HepG2 (cell line): ENCODE measurements at regions not wholly inside any gene's neighbourhood (a gene's known extent, or its start where the extent isn't known, plus 50 kb on each side); places are given as distances from the start of the nearest gene placed in this dataset.

Experiments
- ATAC-seq: fragments of 200-7000 bp; cut with Tn5 transposase; 3 replicates; pipeline ENCODE4 v1.9.1; 2020; ENCODE audit warnings: mild to moderate bottlenecking, moderate library complexity
- BruUV-seq: library from RNA; stranded (reverse); fragments of 400-500 nt; replicated peaks from 2 replicates; lab custom pipeline; 2021; lab: Mats Ljungman, UMichigan
- CTCF ChIA-PET: fragments of 300-600 bp; formaldehyde crosslinking; extraction: SDS; loops from one replicate; lab custom pipeline; 2021; ENCODE audit warnings: low total read pairs, inconsistent platforms, low intra/inter-chr PET ratio; lab: Yijun Ruan, JAX
- POLR2A ChIA-PET: fragments of 350-600 bp; sonication (Branson Sonifier 250); formaldehyde crosslinking; loops from one replicate; lab custom pipeline; 2020; ENCODE audit warnings: antibody characterized with exemption, inconsistent platforms; lab: Yijun Ruan, JAX
- DNase-seq: peaks from one replicate; pipeline ENCODE4 v3.0.0-alpha.2; 2015; ENCODE audit warnings: low spot score
- FAIRE-seq: peaks from 3 replicates; lab custom pipeline; 2011; peaks lifted over from hg19 to GRCh38; lab: Jason Lieb, UNC
- H2AFZ ChIP-seq: one replicate; pipeline ENCODE4 v1.6.1; 2011; ENCODE audit warnings: low read length, inconsistent platforms
- H3K27ac ChIP-seq: fragments of 300-600 bp; 3 replicates; pipeline ENCODE4 v1.8.0; 2011; ENCODE audit warnings: mixed run types, mild to moderate bottlenecking, mixed read lengths, low read length, inconsistent platforms; ENCODE audit not compliant: insufficient read depth; ENCODE audit errors: extremely low read length
- H3K27me3 ChIP-seq, 2 experiments: fragments of 200-600 bp in 1 of 2; 2 replicates in 1 of 2; 3 replicates in 1 of 2; pipeline versions ENCODE4 v1.6.0 to v1.8.0; 2011; ENCODE audit warnings: low read length in 2 of 2, mild to moderate bottlenecking in 2 of 2, moderate library complexity in 2 of 2, inconsistent platforms in 1 of 2; ENCODE audit not compliant: insufficient read depth in 2 of 2, control insufficient read depth in 1 of 2
- H3K36me3 ChIP-seq, 2 experiments: fragments of 200-600 bp in 1 of 2; replicated peaks in 1 of 2; 2 replicates in 1 of 2; 3 replicates in 1 of 2; pipeline versions ENCODE4 v1.5.1 to v1.8.0; 2011; ENCODE audit warnings: low read length in 2 of 2, inconsistent platforms in 1 of 2; ENCODE audit not compliant: insufficient read depth in 2 of 2, control insufficient read depth in 1 of 2
- H3K4me1 ChIP-seq: 2 replicates; pipeline ENCODE4 v1.5.1; 2012; ENCODE audit warnings: low read length, inconsistent platforms; ENCODE audit not compliant: insufficient read depth
- H3K4me2 ChIP-seq: 2 replicates; pipeline ENCODE4 v1.6.0; 2011; ENCODE audit warnings: low read depth, low read length, inconsistent platforms
- H3K4me3 ChIP-seq, 3 experiments: fragments of 200-600 bp in 1 of 3; sonication (generic), shearing (Covaris generic) in 1 of 3; replicated peaks in 1 of 3; 2 replicates each; pipeline ENCODE4 v1.5.1; 2011 to 2016; ENCODE audit warnings: low read length in 3 of 3, inconsistent platforms in 2 of 3, low read depth in 2 of 3, mild to moderate bottlenecking in 2 of 3, control low read depth in 1 of 3, mixed read lengths in 1 of 3; ENCODE audit not compliant: insufficient read depth in 1 of 3
- H3K79me2 ChIP-seq: one replicate; pipeline ENCODE4 v1.6.1; 2011; ENCODE audit warnings: low read length, inconsistent platforms; ENCODE audit not compliant: insufficient read depth
- H3K9ac ChIP-seq: 2 replicates; pipeline ENCODE4 v1.6.0; 2011; ENCODE audit warnings: mild to moderate bottlenecking, low read depth, low read length, inconsistent platforms; ENCODE audit not compliant: insufficient read depth
- H3K9me3 ChIP-seq: 2 replicates; pipeline ENCODE4 v1.5.1; 2012; ENCODE audit warnings: mild to moderate bottlenecking, low read length
- H4K20me1 ChIP-seq: 2 replicates; pipeline ENCODE4 v1.6.0; 2011; ENCODE audit warnings: inconsistent platforms, mild to moderate bottlenecking, low read length, moderate library complexity; ENCODE audit not compliant: insufficient read depth
- CBX5 ChIP-seq: sonication (generic); formaldehyde crosslinking; IDR thresholded peaks from 2 replicates; pipeline ENCODE4 v1.4.0; 2020; ENCODE audit warnings: missing genetic modification reagents, borderline replicate concordance
- CTCF ChIP-seq: sonication (generic); formaldehyde crosslinking; IDR thresholded peaks from 2 replicates; pipeline ENCODE4 v1.5.0; 2020; ENCODE audit warnings: mild to moderate bottlenecking, missing genetic modification reagents, moderate library complexity
- DNMT3B ChIP-seq: conservative IDR thresholded peaks from 2 replicates; pipeline ENCODE4 v1.6.1; 2016; ENCODE audit warnings: missing biosample characterization, control low read depth
- HNF1B ChIP-seq: sonication (generic); formaldehyde crosslinking; IDR thresholded peaks from 2 replicates; pipeline ENCODE4 v1.5.1; 2020; ENCODE audit warnings: mild to moderate bottlenecking, moderate library complexity, missing genetic modification reagents
- IRX3 ChIP-seq: sonication (generic); formaldehyde crosslinking; IDR thresholded peaks from 2 replicates; pipeline ENCODE4 v1.8.1; 2023; ENCODE audit warnings: mild to moderate bottlenecking, low read depth, missing genetic modification reagents, borderline replicate concordance
- JUNB ChIP-seq: sonication (generic); formaldehyde crosslinking; IDR thresholded peaks from 2 replicates; pipeline ENCODE4 v1.8.0; 2022; ENCODE audit warnings: missing genetic modification reagents, mild to moderate bottlenecking, borderline replicate concordance
- PATZ1 ChIP-seq: sonication (generic); formaldehyde crosslinking; IDR thresholded peaks from 2 replicates; pipeline ENCODE4 v1.4.0; 2020; ENCODE audit warnings: missing genetic modification reagents
- SP2 ChIP-seq: sonication (generic); formaldehyde crosslinking; IDR thresholded peaks from 2 replicates; pipeline ENCODE4 v1.5.1; 2020; ENCODE audit warnings: mild to moderate bottlenecking, missing genetic modification reagents
- SRF ChIP-seq: IDR thresholded peaks from 2 replicates; pipeline ENCODE4 v1.6.1; 2011; ENCODE audit warnings: mild to moderate bottlenecking, low read depth, low read length, moderate library complexity
- TEAD3 ChIP-seq: optimal IDR thresholded peaks from 2 replicates; pipeline ENCODE3; 2016; ENCODE audit warnings: borderline replicate concordance
- XBP1 ChIP-seq: sonication (generic); formaldehyde crosslinking; IDR thresholded peaks from 2 replicates; pipeline ENCODE4 v1.5.0; 2020; ENCODE audit warnings: missing genetic modification reagents
- ZKSCAN1 ChIP-seq: fragments of 150-350 bp; IDR thresholded peaks from 2 replicates; pipeline ENCODE4 v1.6.1; 2014; ENCODE audit warnings: low read length
- ZNF629 ChIP-seq: sonication (generic); formaldehyde crosslinking; conservative IDR thresholded peaks from 2 replicates; pipeline ENCODE4 v1.5.0; 2020; ENCODE audit warnings: missing genetic modification reagents
- WGBS: methylation state at CpG from one replicate; pipeline ENCODE4 v1.1.6; 2017; ENCODE audit warnings: low lambda C conversion rate; 5-methylcytosine and 5-hydroxymethylcytosine counted together
- in situ Hi-C: cut with HindIII; loops from 2 replicates; pipeline ENCODE4 v1.10.0; 2017; ENCODE audit warnings: low pct_unique_long_range_greater_than_20kb; ENCODE audit not compliant: extremely low pct_ligation_motif_present
- intact Hi-C: fragments of 100-400 bp; cut with micrococcal nuclease; formaldehyde crosslinking; loops from one replicate; pipeline ENCODE4 v1.10.0; 2022; ENCODE audit not compliant: unreplicated experiment
- TF ChIP-seq, protein P1 (sequence below): IDR thresholded peaks from 2 replicates; pipeline ENCODE4 v1.6.1; 2016; ENCODE audit warnings: low read depth, control low read depth

DNA sequence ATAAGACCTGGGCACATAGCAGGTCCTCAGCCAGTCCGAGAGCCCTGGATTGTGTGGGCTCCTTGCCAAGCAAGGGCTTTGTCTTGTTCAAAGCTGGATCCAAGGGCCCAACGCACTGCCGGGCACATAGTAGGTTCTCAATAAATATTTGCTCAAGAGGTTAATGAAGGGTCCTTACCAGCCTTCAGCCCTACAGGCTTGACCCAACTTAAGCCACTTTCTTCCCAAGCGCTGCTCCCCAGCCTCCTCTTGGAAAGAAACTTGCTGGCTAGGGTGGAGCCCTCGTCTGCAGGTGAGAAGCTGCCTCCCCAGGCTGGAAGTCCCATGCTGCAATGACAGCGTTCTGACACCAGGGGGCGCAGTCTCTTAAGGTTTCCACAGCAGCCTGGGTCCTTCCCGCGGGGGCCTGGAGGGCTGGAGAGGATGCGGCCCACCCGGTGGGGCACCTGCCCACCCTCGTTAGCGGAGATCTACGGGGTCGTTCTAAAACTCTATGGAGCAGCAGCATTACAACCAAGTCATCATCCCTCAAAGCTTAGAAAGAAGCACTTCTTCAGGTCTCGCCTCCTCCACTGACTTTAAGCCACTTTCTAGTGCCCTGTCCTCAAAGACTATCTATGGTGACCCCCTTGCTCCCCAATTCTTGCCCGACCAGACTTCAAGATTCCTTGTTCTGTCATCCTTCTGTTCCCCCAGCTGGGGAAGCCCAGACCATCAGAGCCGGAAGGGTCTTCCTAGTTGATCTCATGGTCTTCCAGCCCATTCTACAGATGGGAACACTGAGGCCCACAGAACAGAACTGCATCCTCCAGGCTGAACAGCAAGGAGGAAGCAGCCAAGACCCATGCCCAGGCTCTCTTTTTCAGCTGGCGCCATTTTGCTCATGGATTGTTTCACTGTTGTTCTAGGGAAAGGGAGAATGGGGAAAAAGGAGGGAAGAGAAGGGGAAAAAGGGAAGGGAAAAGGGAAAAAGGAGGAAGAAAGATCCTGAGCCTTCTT lies 115.4 kb downstream of the LHX2 start:
- Histone ChIP-seq H3K79me2 (no peaks in the 10 kb centered on the region), H4K20me1 (no peaks in the 10 kb centered on the region), H3K4me2 (no peak overlapping the region), H3K4me1 (peaks cover 22% of the 10 kb centered on the region), H3K9me3 (no peaks in the 10 kb centered on the region), H3K27ac (no peak overlapping the region), H3K27me3 (peaks cover 2 to 16% of the 10 kb centered on the region in 2 experiments; a peak in 3 of 5 replicates), H3K4me3 (no peak overlapping the region), H3K9ac (no peak overlapping the region), H3K36me3 (no peaks in the 10 kb centered on the region), H2AFZ (no peak overlapping the region)
- BruUV-seq = no TSS peak
- in situ Hi-C loops (loop anchor here (5.0 kb wide), 1 partner anchor 195 kb away; no protein-coding TSS in a partner anchor), intact Hi-C loops (no loop called here)
- 40% methylated on average over 7 of the region's 19 CpGs for WGBS
- peak; percentile 56 for DNase-seq
- ATAC-seq = peak; percentile 69
- ChIA-PET CTCF (interaction anchor here (0.9 to 3.1 kb wide), 2 partner anchors 135 to 193 kb away, joined by 3 to 27 read pairs; no protein-coding TSS in a partner anchor), POLR2A (no interaction called here)
- FAIRE-seq = peak; percentile 39
- TF ChIP-seq PATZ1 (CRISPR knock-in tag) (peak; percentile 59), CTCF (CRISPR knock-in tag) (peak; percentile 97), ZKSCAN1 (peak; percentile 89), DNMT3B (no peak), IRX3 (CRISPR knock-in tag) (no peak), CBX5 (CRISPR knock-in tag) (0 out of 2 replicates have a peak, but pooled peaks have one; percentile 41), XBP1 (CRISPR knock-in tag) (no peak), SP2 (CRISPR knock-in tag) (peak; percentile 33; the same call in 1 of the 2 replicates), JUNB (no peak), SRF (no peak), HNF1B (CRISPR knock-in tag) (peak; percentile 53; the same call in 1 of the 2 replicates), ZNF629 (CRISPR knock-in tag) (peak; percentile 91), TEAD3 (CRISPR knock-in tag) (peak; percentile 52)
- TF ChIP-seq, protein P1, sequence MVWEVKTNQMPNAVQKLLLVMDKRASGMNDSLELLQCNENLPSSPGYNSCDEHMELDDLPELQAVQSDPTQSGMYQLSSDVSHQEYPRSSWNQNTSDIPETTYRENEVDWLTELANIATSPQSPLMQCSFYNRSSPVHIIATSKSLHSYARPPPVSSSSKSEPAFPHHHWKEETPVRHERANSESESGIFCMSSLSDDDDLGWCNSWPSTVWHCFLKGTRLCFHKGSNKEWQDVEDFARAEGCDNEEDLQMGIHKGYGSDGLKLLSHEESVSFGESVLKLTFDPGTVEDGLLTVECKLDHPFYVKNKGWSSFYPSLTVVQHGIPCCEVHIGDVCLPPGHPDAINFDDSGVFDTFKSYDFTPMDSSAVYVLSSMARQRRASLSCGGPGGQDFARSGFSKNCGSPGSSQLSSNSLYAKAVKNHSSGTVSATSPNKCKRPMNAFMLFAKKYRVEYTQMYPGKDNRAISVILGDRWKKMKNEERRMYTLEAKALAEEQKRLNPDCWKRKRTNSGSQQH (CRISPR knock-in tag) = no peak
